Left ventricle myocardium superior (tissue), 1 donor: ENCODE measurements at regions not wholly inside any gene's neighbourhood (a gene's known extent, or its start where the extent isn't known, plus 50 kb on each side); places are given as distances from the start of the nearest gene placed in this dataset.
"Not testable (repeated sequence)": the region's sequence is repeated elsewhere in the genome, so short reads cannot be mapped to it uniquely, and the experiment has no call there.

Experiments used
- ATAC-seq: fragments of 200-7000 bp; cut with Tn5 transposase; one replicate; pipeline ENCODE4 v1.9.1; 2020; ENCODE audit warnings: mild to moderate bottlenecking, moderate library complexity
- DNase-seq: peaks from one replicate; pipeline ENCODE4 v3.0.0-alpha.2; 2020
- intact Hi-C: fragments of 100-400 bp; cut with micrococcal nuclease; formaldehyde crosslinking; loops from one replicate; pipeline ENCODE4 v1.11.0; 2022
- donor health status: DM: no; HTN: yes; CAD: no; lungs with severe emphysema.

DNA sequence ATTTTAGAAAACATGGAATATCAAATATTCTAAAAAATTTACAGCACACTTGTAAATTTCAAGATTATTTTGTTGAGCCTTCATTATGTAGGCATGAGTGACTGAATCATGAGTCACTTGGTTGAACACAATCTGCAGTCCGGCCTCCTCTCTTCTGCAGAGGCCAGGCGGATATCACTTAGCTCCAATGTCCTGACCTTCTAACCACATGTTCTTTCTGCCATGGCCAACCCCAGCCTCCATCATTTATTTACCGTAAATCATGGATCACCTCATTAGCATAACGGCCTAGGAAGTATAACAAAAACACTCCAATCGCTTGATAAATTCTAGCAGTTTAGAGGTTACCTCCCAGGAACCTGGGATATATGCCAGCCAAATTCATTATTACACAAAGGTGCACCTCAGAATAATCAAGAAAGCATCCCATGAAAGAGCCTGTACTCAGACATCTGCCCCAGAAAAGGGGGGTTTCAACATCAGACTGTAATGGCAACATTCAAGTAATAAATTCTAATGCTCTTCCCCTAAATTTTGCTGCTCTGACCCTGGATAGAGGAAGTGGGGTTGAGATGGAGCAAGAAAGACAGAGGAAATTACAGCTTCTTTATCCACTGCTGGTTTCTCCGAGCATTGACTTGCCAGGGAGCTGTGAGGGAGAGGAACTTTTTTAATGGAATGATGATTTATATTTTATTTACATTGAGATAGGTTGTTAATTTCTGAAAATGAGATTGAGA, 2153.6 kb upstream of the AGA start:
- intact Hi-C loops, result no loop called here
- no peak for ATAC-seq
- no peak for DNase-seq

DNA sequence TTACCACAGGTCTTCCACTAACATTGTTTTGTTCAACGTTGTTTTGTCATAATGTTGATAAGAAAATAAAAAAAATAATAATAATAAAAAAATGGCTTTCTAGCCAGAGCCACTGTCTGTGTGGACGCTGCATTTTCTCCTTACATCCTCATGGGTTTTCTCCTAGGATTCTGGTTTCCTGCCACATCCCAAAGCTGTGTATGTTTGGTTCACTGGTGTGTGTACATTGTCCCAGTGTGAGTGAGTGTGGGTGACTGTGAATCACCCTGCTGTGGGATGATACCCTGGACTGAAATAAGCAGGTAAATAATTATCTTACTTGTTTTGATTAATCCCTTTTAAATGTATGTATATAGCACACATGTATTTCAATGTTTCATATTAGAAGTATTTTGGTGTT, 2154.4 kb upstream of the AGA start:
- no peak for ATAC-seq
- intact Hi-C loops, result no loop called here

DNA sequence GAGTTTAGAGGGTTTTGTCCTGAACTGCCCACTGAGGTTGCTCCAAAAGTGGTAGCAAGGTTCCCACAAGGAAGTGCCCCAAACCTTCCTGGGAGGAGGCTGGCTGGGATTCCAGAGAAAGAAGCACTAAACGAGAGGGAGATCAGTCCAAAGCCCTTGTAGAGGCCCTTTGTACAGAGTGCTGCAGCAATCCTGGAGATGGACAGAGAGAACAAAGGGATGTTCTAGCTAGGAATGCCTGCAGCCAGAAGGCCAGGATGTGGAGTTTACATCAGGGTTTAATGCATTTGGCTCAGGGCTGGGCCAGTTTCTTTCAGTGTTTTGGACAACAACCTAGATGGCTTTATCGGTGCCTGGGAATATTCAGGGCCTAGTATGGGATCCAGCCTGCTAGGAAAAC, 2155.1 kb upstream of the AGA start:
- DNase-seq, result no peak
- no peak for ATAC-seq
- intact Hi-C loops, result no loop called here

More for the DNA sequence above, 2154.4 kb upstream of the AGA start:
- DNase-seq, result no peak

DNA sequence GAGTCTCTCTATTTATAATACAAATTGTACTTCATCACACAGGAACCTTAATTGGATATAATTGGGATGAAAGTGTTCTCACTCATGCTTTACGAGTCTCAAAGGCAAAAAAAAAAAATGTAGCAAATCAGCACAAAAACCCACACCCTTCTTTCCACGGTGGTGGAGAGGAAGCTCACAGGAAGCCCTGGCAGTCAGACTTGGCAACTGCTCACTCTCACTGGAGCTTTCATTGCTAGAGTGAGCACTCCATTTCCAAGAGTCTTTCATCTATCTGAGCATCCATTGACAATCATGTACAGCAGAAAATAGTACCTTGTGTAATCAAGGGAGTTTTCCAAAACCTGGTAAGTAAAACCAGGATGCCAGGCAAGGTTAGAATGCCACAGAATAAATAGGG, 2159.4 kb upstream of the AGA start:
- intact Hi-C loops, result no loop called here
- DNase-seq (no peak), ATAC-seq (no peak)

DNA sequence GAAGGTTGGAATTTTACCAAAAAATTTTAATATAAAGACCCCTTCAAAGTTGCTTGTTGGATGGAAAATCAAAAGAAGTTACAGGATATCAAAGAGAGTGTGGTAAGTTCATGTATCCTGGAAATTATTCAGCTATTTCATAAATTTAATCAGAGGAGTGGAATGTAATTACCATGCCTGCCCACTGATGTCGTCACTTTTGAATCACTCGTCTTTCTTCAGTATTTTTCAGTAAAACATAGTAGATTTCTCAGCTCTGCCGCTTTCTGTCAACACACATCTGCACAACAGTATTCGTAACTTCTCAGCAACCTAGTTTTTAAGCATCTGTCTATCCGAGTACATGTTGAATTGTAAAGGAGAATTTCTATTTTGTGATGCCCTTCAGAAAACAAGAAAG, 2163.0 kb upstream of the AGA start:
- no peak for DNase-seq
- intact Hi-C loops, result no loop called here
- no peak for ATAC-seq

DNA sequence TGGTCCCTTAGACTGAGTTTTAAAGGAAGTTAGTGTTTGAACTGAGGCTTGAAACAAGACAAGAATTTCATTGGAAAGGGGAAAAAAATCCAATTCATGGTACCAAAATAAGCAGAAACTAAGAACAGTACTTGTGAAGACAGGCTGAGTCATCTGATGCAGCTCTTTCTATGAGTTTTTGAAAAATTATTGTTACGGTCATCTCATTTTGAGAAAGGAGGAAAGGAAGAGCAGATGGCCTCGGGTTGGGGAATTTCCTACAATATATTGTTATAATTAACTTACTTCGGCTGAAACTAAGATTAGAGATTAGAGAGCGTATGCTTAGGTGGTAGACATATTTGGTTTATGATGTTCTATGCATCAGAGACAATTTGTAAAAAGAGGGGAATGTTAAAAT, 2164.8 kb upstream of the AGA start:
- intact Hi-C loops, result no loop called here
- ATAC-seq (no peak), DNase-seq (no peak)

DNA sequence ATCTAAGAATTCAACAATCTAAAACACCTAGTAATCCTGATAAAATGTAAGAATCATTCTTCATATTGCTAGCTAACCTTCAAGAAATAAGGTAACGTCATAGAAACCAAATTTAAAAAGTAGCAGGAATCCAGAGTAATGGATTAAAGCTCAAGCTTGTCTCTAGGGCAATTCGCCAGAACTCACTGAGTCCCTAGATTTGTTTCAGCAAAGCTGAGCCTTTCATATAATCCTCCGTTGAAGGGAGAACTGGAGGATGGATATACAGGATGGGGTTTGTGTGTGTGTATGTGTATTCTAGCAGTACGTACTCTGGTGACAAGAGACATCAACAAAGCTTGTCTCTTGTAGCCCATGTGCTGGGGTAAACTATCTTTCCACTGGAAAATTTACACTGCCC, 2173.5 kb upstream of the AGA start:
- ATAC-seq (no peak), DNase-seq (no peak)
- intact Hi-C loops, result no loop called here

DNA sequence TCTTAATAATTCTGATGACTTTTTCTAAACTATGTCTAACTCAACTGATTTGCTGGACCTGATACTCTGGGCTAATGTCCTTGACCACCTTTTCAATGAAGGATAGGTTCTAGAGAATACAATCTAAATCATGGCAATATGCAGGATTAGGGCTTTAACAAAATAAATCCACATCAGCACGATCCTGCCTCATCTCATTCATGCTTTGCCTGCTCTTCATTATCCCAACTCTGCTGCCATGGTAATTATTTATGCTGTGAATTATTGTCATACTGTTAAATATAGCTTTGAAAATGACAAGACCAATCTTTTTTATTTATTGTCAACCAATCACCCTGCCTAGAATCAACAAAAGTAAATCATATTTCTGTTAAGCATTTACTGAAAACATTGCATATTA, 2176.7 kb upstream of the AGA start:
- intact Hi-C loops, result no loop called here
- no peak for ATAC-seq

DNA sequence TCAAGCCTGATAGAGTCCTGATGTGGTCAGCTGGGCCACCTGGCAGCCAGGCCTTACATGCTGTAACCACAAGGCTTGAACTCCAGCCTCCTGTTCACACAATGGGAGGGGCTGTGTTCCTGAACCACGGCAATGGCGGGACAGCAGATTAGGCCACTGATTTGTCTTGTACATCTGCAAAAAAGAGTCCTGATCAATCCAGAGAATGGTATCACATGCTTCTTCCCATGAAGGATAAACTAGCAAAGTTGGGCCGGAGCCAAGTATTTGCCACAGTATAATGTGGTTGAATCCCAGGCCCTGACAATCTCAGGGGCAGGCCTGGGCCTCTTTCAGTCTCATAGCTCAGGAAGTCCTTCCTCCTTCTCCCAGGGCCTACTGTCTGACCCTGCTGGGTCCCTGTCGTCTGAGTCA, 2182.5 kb upstream of the AGA start:
- intact Hi-C loops, result no loop called here
- no peak for ATAC-seq
- DNase-seq, result no peak

More for the DNA sequence above, 2176.7 kb upstream of the AGA start:
- no peak for DNase-seq

DNA sequence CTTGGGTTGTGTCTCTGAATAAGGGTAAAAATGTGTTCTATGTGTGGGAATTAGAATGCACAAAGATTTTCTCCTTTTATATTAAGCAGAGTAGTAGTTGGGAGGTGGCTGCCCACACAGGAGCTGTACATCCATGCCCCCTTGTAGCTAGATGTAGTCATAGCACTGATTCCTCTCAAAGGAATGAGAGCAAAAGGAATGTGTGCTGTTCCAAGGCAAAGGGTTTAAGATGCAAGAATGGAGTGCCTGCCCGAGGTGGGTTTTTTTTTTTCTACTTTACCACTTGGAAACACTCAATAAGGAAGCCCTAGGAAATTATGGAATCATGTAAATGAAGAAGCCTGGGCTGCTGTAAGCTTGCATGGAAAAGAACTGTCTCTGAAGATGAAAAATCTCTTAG, 2183.2 kb upstream of the AGA start:
- ATAC-seq, result no peak

DNA sequence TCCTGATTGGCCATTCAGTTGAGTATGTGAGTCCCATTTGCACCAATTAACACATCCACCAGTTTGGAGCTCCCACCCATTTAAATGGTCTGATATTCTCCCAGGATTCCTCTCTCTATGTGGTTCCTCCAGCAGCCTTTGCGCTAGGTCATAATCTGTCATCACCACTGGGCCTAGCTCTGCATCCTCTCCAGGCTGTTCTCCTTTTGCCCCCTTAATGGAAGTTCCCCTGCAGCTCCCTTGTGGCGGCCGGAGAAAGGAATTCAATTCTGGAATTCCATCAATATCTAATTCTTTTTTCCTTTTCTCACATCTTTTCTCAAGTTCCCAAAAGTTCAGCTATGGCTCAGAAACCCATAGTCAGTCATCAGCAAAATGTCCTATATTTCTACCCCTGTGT, 2184.4 kb upstream of the AGA start:
- DNase-seq, result no peak
- intact Hi-C loops, result no loop called here
- no peak for ATAC-seq

More for the DNA sequence above, 2183.2 kb upstream of the AGA start:
- intact Hi-C loops, result no loop called here
- no peak for DNase-seq

DNA sequence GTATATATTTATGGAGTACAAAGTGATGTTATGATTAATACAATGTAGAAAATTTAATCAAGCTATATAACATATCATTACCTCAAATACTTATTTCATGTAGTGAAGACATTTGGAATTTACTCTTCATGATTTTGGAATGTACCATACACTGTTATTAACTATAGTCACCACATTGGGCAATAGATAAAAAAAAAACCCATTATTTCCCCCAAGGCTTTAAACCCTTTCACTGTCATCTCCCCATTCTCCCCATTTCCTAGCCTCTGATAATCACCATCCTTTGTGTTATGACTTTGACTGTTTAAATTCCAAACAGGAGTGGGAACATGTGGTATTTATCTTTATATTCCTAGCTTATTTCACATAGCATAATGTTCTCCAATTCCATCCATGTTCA, 2189.1 kb upstream of the AGA start:
- DNase-seq (no peak), ATAC-seq (no peak)
- intact Hi-C loops, result no loop called here

DNA sequence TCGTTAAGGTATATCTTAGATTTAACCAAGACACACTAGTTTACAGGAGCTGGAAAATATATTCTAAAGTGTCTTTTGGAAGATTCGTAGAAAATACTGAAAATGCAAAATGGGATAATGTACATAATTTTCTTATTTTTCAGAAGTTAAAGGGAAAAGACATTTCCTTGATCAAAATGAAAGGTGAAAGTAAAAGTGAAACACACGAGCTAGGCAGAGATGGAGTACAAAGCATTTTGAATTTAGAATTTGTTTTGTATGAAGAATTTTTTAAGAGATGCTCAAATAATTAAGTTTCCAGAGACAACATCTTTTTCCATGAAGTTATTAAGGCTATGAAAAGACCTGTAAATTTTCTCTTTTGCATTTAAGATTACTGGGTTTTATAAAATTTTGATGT, 2192.6 kb upstream of the AGA start:
- ATAC-seq (no peak), DNase-seq (no peak)
- intact Hi-C loops, result no loop called here

DNA sequence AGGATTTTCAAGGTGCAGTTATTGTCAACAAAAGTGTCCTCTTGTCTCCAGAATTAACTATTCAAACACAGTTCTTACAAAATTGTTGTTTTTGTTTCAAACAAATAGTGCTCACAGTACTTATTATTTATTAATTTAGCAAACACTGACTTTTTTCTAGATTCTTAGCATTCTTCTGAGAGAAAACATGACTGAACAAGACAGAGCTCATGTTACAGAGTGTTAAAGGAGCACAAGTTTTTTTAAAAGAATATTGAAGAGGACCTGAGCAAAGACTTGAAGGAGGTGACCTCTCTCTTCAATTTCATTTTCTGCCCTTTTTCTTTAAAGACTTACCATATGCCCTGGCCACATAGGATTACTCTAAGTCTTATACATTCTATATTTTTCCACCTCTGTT, 2220.3 kb upstream of the AGA start:
- intact Hi-C loops, result no loop called here
- ATAC-seq (no peak), DNase-seq (no peak)

DNA sequence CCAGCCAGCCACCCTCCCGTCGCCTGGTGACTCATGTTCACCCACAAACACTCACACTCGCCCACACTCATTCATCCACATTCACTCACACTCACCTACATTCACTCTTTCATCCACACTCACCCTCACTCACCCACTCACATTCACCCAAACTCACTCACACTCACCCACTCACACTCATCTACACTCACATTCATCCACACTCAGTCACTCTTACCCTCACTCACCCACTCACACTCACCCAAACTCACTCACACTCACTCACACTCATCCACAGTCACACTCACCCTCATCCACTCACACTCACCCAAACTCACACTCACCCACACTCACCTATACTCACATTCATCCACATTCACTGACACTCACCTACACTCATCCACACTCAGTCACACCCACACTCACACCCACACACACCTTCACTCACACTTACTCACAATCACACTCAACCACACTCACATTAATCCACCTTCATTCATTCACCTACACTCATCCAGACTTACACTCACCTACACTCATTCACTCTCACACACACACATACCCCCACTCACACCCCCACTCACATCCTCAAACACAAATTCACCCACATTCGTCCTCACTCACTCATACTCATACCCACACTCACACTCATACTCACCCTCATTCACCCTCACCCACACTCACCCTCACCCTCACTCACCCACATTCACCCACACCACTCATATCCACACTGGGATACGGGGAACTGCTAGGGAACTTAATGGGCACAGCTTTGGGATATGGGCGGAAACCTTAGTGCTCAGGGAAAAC, 2221.6 kb upstream of the AGA start:
- DNase-seq (no peak), ATAC-seq (no peak)
- intact Hi-C loops, result no loop called here

DNA sequence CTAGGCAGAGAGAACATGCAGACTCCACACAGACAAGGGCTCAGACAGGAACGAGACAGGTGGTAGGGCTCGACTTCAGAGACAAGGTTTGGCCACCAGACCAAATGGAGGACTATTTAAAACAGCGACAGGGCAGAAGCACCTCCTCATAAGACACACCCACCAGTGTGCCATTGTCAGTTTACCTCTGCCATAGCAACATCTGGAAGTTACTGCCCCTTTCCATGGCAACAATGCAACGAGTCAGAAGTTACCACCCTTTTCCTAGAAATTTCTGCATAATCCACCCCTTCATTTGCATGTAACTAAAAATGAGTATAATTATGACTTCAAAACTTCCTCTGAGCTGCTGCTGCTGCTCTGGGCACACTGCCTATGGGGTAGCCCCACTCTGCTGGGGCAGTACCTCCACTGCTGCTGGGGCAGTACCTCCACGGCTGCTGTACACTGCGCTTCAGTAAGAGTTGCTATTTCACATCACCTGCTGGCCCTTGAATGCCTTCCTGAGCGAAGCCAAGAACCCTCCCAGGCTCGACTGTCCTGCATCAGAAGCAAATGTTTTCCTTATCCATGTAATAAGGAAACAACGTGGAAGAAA, 2222.3 kb upstream of the AGA start:
- intact Hi-C loops, result no loop called here
- ATAC-seq, result no peak
- DNase-seq, result no peak

DNA sequence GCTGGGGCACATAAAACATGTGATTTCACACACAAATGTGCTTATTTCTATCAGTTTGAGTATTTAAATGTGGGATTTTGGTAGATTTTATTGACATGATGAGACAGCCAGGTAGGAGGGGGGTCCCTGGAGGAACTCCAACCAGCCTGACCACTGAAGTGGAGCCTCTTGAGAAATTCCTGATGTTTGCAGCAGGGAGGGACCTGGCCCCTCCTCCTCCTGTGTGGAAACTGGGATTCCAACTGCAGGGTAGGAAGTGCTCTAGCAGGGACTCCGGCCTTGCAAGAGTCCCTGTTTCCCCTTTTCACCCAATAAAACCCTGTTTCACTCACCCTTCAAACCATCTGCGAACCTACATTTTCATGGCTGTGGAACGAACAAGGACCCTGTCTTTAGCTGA, 2224.0 kb upstream of the AGA start:
- DNase-seq, result no peak
- ATAC-seq, result no peak
- intact Hi-C loops, result no loop called here

DNA sequence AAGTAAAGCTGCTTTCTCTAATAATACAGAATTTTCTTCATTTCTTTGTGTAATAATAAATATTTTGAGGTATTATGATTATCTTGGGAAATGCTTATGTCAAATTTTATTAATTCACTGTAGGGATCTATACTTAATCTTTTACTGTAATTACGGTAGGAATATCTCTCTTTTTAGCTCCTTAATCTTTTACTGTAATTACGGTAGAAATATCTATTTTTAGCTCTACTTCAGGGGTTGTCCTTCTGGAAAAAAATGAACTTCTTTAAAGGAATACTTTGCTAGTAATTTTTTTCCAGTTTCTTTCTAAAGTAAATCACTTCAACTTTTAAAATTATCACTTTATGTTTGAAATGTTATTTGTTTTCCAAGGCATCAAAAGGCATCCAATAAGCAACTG, 2229.4 kb upstream of the AGA start:
- ATAC-seq, result no peak
- no peak for DNase-seq
- intact Hi-C loops, result no loop called here

DNA sequence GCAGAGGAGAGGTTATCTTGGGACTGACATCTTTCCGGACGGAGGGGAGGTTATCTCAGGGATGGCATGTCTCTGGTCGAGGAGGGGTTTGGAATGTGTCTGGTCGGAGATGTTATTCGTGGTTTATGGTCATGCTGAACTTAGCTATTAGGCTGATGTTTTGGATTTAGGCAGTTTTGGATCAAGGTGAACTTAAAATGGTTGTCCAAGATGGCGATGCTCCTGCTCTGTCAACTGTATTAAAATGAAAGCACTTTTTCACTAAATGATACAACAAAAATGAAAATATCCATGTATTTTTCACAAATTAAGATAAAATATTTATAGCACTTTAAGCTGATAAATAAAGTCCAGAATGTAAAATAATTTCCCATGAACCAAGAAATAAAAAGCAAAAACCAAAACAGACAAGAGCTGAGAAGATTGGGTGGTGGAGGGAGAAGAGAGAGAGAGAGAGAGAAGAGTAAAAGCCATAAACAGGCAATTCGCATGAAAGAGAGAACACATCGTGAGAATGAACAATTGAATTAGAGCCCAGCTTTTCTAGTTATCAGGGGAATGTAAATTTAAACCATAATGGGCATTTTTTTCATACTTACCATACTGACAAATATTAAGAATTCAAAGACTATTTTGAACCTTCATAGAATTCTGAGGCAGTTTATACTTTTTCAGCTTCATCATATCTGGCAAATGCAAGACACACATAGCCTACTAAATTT, 2236.0 kb upstream of the AGA start:
- intact Hi-C loops, result no loop called here
- ATAC-seq, result no peak

DNA sequence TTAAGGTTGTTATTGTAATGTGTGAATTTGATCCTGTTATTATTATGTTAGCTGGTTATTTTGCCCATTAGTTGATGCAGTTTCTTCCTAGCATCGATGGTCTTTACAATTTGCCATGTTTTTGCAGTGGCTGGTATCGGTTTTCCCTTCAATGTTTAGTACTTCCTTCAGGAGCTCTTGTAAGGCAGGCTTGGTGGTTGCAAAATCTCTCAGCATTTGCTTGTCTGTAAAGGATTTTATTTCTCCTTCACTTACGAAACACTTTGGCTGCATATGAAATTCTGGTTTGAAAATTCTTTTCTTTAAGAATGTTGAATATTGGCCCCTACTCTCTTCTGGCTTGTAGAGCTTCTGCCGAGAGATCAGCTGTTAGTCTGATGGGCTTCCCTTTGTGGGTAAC, 2241.4 kb upstream of the AGA start:
- DNase-seq, ATAC-seq, intact Hi-C loops: not testable (repeated sequence)

More for the DNA sequence above, 2236.0 kb upstream of the AGA start:
- DNase-seq, result no peak
